ENCODE measurements at regions not wholly inside any gene's neighbourhood (a gene's known extent, or its start where the extent isn't known, plus 50 kb on each side); places are given as distances from the start of the nearest gene placed in this dataset.

GRCh38 chrX:112513154-112513553, 166.6 kb downstream of the LHFPL1 start:
- TF ChIP-seq CTCF (IDR thresholded peaks at IDR 0.05; ENCODE audit: low read length) = no peak
- TF ChIP-seq EZH2 (IDR thresholded peaks at IDR 0.05; ENCODE audit: borderline replicate concordance, low read length) = no peak

All from OCI-LY1 (cell line).